NCI-H1436 treated with DMSO at 0.1 percent for 48 hours (cell line): ENCODE measurements at regions not wholly inside any gene's neighbourhood (a gene's known extent, or its start where the extent isn't known, plus 50 kb on each side); places are given as distances from the start of the nearest gene placed in this dataset.

Experiments
- DNase-seq: peaks from one replicate; lab custom pipeline; 2025; lab: John Stamatoyannopoulos, UW

DNA sequence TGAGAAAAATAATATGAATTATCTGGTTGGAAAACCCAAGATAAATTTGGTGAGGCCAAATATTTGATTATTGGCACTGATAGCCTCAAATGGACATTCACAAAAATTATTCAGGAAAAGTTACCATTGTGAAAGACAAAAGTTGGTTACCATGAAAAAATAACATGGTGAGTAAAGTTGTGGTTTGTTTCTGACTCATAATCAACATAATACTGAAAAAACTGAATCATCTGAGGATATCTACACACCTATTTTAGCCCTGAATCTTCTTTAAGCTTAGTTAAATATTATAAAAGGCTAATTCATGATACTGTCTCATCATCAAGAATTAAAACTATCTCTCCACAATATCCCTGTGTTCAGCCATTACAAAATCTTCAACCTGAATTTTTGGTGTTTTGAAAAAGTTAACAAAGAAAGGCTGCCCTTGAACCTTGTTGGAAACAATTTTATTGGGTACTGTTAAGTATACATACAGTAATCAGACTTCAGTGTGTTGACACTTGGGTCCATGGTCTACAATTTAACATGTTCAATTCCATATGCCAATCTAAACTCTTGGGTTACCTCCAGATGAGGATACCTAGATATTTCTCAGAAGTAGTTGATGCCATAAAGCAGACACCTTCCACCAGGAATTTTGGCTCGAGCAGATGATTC, 607.5 kb upstream of the SLC39A10 start:
- no peak for DNase-seq

DNA sequence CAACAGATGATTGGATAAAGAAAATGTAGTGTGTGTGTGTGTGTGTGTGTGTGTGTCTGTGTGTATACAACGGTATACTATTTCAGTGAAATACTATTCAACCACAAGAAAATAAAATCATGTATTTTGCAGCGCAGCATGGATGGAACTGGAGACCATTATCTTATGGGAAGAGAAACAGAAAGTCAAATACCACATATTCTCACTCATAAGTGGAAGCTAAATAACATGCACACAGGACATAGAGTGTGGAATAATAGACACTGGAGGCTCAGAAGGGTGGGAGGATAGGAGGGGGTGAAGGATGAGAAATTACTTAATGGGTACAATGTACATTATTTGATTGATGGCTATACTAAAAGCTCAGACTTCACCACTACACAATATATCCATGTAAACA, 609.1 kb upstream of the SLC39A10 start:
- DNase-seq = no peak

DNA sequence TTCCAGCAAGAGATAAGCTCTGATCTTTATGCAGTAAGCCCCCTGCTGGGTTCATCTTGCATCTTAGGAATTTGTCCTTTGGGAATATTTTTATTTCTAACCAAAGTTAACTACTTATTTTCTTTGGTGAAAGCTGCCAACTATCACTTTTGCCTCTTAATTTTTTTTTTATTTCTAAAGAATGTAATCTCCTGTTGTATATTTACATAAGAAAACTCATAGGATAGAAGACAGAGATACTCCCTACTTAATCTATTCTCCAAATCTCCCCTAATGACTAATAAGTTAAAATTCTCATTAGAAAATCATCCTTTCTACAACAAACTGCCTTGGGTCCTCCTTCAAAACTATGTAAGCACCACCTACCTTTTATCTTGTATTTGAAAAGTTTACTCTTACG, 612.2 kb upstream of the SLC39A10 start:
- DNase-seq = no peak

DNA sequence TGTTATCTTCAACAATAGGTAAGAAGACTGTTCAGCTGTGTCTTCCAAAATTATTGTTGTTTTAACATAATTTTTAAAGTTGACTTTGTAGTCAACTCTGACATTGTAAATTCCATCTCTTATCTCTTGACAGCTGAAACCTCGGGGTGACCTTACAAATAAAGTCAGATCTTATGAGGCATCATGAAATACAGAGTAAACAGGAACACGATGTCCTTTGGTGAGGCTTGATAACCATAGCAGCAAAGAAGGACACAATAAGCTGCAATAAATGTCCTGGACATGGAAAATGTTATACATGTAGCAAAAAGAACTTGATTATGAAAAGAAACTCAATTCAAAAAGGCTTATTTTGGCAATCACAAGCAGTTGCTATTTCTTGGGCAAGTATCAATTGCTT, 618.9 kb upstream of the SLC39A10 start:
- DNase-seq = no peak

DNA sequence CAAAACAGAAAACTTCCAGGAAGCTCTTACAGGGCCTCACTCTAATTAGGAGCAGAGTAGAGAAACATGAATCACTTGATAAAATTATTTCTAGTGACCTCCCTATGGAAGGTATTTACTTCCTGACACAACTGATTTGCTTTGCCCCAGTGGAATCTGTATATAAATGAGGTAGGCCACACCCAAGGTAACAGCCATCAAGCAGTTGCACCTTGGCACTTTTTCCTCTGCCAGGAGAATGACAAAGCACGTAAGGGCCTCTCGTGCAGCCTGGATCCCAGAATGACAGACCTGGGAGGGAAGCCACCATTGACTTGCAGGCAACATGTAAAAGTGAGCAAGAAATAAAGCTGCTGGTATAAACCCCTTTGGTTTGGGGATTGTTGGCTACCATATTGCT, 620.0 kb upstream of the SLC39A10 start:
- no peak for DNase-seq

DNA sequence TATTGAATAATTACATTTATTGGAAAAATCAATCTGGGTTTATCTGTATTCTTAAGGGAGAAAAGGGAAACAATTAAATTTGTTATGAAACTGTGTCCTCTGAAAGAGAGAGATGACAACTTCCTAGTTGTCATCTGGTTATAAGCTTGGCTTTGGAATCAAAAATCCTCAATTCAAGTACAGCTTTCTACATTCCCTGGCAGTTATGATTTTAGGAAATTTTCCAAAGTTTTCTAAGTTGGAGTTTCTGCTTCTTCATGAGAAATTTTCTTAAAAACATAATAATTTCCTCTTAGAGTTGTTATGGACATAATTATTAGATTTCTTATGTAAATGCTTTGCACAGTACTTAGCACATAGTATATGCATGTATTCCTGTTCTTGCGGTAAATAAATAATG, 625.6 kb upstream of the SLC39A10 start:
- no peak for DNase-seq

DNA sequence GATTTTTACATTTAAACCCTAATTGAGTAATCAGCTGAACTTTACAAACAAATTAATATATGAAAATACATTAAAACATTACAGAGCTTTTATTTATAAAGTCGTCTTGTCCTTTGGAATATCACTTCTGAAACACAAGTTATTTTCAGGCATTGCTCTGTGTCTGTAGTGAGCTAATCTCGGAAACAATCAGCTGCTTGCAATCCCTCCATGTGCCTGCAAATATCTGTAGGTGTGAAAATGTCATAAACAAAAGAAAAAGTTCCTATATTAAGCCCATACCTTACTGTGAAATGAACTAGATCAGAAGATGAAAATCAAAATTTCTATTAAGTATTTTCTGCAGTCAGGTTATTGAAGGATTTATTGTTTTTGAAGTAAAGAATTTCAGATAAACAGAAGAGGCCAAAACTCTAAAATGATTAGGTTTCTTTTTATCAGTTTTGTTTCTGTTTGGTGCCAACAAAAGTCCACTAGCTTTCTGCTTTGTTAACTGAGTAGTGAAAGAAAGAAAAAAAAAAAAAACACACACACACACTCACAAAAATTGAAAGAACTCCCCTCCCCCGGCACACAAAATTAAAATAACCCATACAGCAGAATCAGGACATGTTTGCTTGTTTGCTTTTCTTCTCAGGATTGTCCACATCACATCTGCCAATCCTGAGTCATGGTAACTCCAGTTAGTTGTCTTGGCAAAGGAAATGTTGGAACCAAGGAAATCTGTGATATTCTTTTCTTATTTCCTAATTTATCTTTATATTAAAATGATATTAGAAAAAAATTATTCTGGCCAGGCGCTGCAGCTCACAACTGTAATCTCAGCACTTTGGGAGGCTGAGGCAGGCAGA, 627.0 kb upstream of the SLC39A10 start:
- DNase-seq = no peak

DNA sequence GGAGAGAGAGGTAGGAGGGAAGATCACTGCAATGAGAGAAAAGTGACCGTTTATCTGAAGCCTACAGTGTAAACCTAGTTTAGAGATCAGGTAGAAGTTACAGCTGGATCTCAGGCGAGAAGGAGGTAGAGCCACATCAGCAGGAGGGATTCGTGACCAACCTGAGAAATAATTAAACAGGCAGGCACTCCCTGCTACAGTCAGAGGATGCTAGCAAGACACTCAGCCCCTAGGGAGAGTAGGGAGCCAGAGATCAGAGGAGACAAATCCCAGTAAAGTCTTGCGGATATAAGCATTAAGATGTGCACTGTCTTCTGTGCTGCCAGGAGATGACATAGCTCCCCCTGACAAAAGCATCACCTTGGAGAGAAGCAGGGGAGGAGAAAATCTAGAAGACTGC, 629.1 kb upstream of the SLC39A10 start:
- no peak for DNase-seq

DNA sequence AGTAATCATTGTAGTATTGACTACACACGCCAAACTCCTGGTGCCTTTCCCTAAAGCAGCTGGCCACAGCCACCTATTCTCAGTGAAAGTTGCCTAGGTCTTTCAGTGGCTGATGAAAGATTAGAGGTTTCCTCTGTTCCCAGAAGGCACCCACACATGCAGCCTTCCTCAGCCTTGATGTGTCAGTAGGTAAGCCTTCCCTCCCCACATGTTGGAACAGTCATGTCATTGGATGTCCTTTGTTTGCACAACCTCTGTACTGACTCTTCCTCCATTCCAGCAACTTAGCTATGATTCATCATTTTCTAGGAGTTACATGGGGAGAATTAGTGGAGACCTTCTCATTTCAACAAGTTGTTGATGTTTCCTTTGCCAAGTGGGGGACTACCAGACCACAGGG, 630.8 kb upstream of the SLC39A10 start:
- no peak for DNase-seq

DNA sequence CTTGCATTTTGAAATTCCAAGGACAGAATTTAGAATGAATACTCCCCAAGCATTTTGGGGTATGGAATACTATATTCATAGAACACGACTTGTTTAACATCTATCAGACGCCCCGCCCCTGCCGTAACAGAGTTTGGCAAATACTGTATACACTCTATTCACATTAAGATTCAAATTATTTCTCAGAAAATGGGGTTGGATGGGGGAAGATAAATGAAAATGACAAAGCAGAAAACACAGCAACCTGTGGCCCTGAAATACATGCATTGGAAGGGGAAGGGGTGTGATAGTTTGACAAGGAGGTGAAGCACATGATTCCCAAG, 634.6 kb upstream of the SLC39A10 start:
- DNase-seq = no peak

DNA sequence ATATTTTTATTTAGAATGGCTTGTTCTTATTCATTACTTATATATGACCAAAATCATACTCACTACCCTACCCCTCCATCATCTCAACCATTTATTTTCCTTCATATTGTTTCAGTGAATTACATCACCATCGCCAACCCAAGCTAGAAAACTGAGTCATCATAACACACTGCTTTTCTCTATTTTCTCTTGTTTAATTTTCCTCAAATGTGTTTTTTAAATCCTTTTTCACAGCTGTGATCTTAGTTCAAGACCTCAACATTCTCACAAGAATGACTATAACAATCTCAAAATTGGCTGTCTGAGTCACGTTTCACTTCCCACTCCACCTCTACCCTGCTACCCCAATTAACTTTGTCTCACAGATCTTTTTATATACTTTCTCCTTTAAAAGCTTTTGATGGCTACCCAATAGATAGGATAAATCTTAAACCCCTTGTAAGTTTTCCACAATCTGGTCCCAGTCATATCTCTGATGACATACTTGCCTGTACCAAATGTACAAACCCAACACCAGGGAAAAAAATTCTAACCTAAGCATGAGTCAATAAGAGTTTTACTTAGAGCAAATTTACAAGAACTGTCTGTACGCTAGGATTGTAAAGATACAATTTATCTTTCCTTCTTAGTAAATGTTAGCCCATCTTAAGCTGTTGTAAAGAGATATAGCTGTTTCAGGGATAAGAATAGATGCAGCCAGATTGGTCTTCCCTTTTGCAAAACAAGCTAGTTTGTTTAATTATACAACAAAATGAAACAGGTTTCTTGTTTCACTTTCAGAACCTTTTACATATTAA, 635.1 kb upstream of the SLC39A10 start:
- no peak for DNase-seq

DNA sequence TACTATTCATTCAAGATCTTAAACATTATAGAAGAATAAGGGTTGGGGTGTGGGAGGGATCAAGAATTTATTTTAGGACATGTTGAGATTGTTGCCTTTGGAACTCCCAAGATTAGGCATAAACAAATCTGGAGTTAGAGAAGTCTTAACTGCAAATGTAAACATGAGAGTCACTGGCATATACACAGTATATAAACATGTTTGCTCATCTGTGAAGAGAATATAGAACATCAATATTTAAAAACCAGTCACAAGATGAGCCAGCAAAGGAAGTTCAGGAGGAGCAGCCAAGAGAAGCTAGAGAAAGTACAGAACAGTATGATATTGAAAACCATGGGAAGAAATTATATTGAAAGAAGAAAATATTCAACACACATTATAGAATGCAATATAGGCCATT, 638.6 kb upstream of the SLC39A10 start:
- no peak for DNase-seq

DNA sequence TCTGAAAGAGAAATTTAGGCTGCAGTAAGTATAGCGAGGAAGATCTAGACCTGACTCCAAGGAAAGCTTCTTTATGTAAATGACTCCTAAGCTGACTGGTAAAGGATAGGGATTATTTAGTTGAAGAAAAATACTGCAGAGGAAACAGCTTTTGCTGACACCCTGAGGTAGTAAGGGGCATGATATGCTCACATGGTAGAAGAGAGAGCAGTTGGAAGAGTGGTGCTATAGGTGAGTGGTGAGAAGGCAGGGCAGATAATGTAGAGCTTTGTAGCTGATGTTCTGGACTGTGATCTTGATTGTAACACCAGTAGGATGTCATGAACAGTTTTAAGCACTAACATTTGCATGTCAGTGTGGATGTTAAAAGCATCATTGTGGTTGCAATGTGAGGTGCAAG, 639.1 kb upstream of the SLC39A10 start:
- no peak for DNase-seq

DNA sequence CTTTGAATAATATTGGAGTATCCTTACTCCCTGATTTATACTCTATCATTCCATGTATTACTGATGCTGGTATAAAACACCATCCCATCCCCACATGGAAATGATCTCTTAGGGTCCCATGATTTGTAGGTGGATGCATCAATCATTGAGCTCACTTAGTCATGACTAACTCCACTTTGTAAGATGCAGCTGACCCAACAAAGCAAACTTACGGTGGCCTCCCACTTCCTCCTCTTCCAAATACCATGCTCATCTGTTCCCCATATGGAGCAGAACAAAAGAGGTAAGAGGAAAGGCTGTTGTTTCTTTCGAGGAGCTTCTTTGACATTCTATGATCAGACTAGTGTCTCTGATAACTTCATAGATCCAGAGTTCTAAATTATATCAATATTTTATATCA, 640.2 kb upstream of the SLC39A10 start:
- no peak for DNase-seq

DNA sequence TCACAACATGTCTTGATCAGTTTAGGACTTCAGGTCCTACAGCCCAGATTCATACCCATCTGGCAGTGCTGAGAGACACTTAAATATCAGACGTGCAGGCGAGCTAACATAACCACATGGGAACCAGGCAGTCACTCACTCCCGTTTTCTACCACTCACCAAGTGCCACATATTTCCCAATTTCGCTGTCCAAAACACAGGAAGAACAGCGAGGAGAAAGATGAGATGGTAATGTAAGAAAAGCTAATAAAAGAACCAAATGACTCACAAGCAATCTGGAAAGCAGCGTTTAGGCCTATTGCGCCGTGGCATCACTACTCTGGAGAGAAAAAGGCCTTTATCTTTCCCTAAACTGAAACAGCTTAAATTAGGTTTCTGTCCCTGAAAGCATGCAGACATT, 647.8 kb upstream of the SLC39A10 start:
- DNase-seq = no peak

DNA sequence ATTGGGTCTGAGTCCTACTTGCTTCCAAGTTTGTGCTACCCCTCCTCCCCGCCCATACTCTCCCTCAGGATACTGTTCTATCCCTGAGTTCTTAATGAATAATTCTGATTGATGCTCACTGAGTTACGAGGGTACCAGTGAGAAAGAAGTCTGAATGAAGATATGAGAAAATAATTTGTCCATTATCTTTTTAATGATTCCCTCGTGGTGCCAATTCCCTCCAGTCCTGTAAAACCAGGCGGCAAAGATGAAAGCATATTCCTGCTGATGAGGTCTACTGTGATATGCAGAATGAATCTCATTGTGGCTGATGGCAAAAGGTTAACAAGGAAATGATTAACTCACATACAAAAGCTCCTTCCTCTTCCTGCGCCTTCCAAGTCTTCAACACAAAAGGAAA, 650.2 kb upstream of the SLC39A10 start:
- no peak for DNase-seq

DNA sequence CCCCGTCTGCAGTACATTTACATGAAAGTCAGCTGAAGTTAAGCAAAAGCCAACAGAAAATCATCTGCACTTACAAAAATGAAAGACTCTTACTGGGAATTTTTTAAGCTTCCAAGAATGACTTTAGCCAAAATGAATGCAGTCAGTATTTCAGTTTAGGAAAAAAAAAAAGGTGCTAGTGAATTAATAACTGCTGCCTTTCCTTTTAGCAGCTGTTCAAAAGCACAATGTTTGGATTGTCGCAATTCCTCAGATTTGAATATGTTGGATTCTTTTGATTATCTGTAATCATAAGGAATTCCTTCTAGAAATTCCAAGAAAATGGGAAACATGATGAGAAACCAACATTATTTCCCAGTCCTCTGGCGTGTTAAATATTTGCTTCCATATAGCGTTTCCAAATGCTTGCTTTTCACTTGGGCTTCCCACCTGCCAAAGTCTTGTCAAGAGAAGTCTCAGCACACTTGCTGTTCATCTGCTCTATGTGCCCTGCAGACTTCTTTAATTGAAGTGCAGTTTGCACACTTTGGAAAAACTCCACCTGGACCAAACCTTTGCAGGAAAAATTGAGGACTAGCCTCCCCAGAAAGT, 653.0 kb upstream of the SLC39A10 start:
- DNase-seq = no peak

DNA sequence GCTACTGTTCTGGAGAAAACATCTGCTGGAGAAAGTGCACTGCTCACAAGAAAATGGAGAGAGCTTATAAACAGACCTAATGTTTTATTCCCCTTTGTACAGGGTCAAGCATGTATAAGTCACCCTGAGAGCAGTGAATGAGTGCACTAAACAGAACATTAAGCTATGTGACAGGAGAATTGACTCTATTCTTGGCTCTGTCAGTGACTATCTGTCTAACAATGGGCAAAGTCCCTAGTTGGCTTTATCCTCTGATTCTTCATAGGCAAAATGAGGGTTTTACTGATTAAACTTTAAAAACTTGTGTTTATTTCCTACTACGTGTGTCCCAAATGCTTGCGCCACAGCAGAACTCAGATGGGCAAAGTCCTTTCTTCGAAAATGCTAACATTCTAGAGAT, 655.1 kb upstream of the SLC39A10 start:
- no peak for DNase-seq

DNA sequence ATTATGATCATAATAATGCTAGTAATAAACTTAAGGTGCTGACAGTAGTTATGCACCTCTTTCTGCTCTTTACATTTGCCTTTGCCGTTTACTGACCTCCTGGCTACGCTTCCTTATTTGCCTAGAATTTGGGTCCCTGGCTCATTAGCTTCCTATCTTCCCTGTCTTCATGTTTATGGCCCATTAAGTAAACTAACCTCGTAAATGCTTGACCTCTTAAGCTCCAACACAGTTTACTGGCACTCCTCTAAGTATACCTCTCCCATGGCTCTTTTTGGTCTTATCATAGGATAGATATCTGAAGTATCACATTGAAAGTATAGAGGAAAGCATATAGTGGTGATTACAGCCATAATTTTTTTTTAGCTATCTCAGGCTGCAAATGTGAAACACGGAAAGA, 657.3 kb upstream of the SLC39A10 start:
- DNase-seq = no peak

DNA sequence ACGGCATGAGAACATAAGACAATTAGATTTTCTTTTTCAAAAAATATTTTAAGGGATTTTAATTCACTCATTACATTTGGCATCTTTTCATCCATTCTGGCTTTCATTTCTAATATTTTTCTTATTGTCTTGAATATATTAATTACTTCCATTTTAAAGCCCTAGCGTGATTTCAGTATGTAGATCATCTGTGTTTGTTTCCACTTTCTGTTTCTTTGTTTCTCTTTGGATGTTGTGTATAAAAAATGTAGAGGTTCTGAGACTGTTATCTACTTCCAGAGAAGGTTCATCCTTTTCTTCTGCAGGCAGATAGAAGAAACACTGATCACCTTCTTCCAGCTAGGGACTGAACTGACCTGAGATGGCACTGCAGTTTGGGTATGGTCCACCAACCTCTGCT, 664.4 kb upstream of the SLC39A10 start:
- DNase-seq = no peak

DNA sequence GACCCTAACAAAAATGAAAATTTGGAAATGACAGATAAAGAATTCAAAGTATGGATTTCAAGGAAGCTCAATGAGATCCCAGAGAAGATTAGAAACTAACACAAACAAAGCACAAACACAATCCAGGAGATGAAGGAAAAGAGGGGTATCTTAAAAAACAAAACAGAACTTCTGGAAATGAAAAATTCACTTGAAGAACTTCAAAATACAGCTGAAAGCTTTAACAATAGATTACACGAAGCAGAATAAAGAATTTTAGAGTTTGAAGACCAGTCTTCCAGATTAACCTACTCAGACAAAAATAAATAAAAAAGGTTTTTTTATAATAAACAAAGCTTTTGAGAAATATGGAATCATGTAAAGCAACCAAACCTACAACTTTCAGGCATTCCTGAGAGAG, 671.8 kb upstream of the SLC39A10 start:
- no peak for DNase-seq

DNA sequence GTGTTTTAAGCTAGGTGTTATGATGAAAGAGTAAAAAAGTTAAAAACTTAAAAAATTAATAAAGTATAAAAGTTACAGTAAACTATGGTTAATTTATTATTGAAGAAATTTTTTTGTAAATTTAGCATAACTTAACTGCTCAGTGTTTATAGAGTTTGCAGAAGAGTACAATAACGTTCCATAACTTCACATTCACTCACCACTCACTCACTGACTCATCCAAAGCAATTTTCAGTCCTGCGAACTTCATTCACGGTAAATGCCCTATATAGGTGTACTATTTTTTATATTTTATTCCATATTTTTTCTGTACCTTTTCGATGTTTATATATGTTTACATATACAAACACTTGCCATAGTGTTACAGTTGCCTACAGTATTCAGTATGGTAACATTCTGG, 694.8 kb upstream of the SLC39A10 start:
- DNase-seq = no peak

DNA sequence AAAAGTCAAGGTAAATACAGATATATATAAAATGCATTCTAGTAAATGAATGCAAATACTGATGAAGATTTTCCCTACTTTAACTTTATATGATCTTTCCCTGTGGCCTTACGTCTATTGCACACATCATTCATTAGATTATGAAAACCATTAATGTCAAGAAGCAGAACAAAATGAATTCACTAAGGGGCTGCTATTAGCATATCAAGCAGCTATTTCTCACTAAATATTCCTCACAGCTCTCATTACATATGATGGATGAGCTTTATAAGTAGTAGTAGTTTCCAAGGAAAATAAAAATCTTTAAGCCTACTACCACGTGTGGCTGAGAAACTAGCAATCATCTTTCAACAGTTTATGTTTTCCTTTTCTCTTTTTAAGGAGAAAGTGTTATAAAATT, 702.8 kb upstream of the SLC39A10 start:
- no peak for DNase-seq
